IPS-18a (cell line): ENCODE measurements at regions not wholly inside any gene's neighbourhood (a gene's known extent, or its start where the extent isn't known, plus 50 kb on each side); places are given as distances from the start of the nearest gene placed in this dataset.
"Not testable (repeated sequence)": the region's sequence is repeated elsewhere in the genome, so short reads cannot be mapped to it uniquely, and the experiment has no call there.

Experiments used
- H3K27ac ChIP-seq: one replicate; pipeline ENCODE4 v1.5.1; 2013; ENCODE audit warnings: low read length
- H3K27me3 ChIP-seq: one replicate; pipeline ENCODE4 v1.6.1; 2013; ENCODE audit warnings: mild to moderate bottlenecking, low read length; ENCODE audit not compliant: control insufficient read depth, insufficient read depth
- H3K36me3 ChIP-seq: one replicate; pipeline ENCODE4 v1.6.1; 2013; ENCODE audit warnings: low read depth, low read length; ENCODE audit not compliant: control insufficient read depth
- H3K4me1 ChIP-seq: one replicate; pipeline ENCODE4 v1.6.1; 2013; ENCODE audit warnings: low read depth, low read length; ENCODE audit not compliant: control insufficient read depth
- H3K4me3 ChIP-seq: one replicate; pipeline ENCODE4 v1.5.1; 2013; ENCODE audit warnings: low read length
- H3K9ac ChIP-seq: one replicate; pipeline ENCODE4 v1.6.1; 2013; ENCODE audit warnings: mild to moderate bottlenecking, low read length, moderate library complexity
- H3K9me3 ChIP-seq: one replicate; pipeline ENCODE4 v1.6.1; 2013; ENCODE audit warnings: low read depth, low read length; ENCODE audit not compliant: control insufficient read depth

- no peaks in the 10 kb centered on the region for H3K9me3 ChIP-seq
- peaks cover 14% of the 10 kb centered on the region for H3K4me1 ChIP-seq
- H3K36me3 ChIP-seq = no peaks in the 10 kb centered on the region
- H3K4me3 ChIP-seq = no peak overlapping the region
- H3K27me3 ChIP-seq = no peaks in the 10 kb centered on the region
- no peak overlapping the region for H3K9ac ChIP-seq
- no peak overlapping the region for H3K27ac ChIP-seq
Observed at GRCh38 chr4:11072999-11073398, 355.7 kb downstream of the HS3ST1 start.

- Histone ChIP-seq H3K9me3 (no peaks in the 10 kb centered on the region), H3K4me3 (no peak overlapping the region), H3K27me3 (no peaks in the 10 kb centered on the region), H3K36me3 (no peaks in the 10 kb centered on the region), H3K4me1 (peaks cover 14% of the 10 kb centered on the region), H3K27ac (no peak overlapping the region), H3K9ac (no peak overlapping the region)
Observed at GRCh38 chr4:11072463-11072862, 356.2 kb downstream of the HS3ST1 start.

GRCh38 chr4:11070813-11071212 lies 357.9 kb downstream of the HS3ST1 start:
- H3K9me3 ChIP-seq = no peaks in the 10 kb centered on the region
- H3K36me3 ChIP-seq = no peaks in the 10 kb centered on the region
- H3K27ac ChIP-seq = no peak overlapping the region
- peaks cover 4% of the 10 kb centered on the region for H3K27me3 ChIP-seq
- no peak overlapping the region for H3K9ac ChIP-seq
- H3K4me1 ChIP-seq = peaks cover 20% of the 10 kb centered on the region
- H3K4me3 ChIP-seq = no peak overlapping the region

GRCh38 chr4:11069581-11070211 lies 359.0 kb downstream of the HS3ST1 start:
- Histone ChIP-seq H3K9me3 (no peaks in the 10 kb centered on the region), H3K27ac (no peak overlapping the region), H3K36me3 (no peaks in the 10 kb centered on the region), H3K4me3 (no peak overlapping the region), H3K9ac (no peak overlapping the region), H3K27me3 (peaks cover 4% of the 10 kb centered on the region), H3K4me1 (peaks cover 20% of the 10 kb centered on the region)

GRCh38 chr4:11069083-11069482 lies 359.6 kb downstream of the HS3ST1 start:
- Histone ChIP-seq H3K36me3 (no peaks in the 10 kb centered on the region), H3K9ac (no peak overlapping the region), H3K4me3 (no peak overlapping the region), H3K9me3 (no peaks in the 10 kb centered on the region), H3K27me3 (peaks cover 4% of the 10 kb centered on the region), H3K27ac (no peak overlapping the region), H3K4me1 (peaks cover 20% of the 10 kb centered on the region)

- not testable (repeated sequence) for H3K27me3 ChIP-seq, H3K9me3 ChIP-seq, H3K36me3 ChIP-seq, H3K27ac ChIP-seq
- Histone ChIP-seq H3K9ac (peak overlapping the region; percentile 56), H3K4me1 (peaks cover 20% of the 10 kb centered on the region), H3K4me3 (peak overlapping the region; percentile 70)
Observed at GRCh38 chr4:11066584-11066983, 362.1 kb downstream of the HS3ST1 start.

GRCh38 chr4:11060637-11061036 lies 368.1 kb downstream of the HS3ST1 start:
- H3K36me3 ChIP-seq, H3K9ac ChIP-seq, H3K27me3 ChIP-seq, H3K4me3 ChIP-seq, H3K27ac ChIP-seq, H3K9me3 ChIP-seq, H3K4me1 ChIP-seq: not testable (repeated sequence)

- not testable (repeated sequence) for H3K36me3 ChIP-seq, H3K27me3 ChIP-seq, H3K9me3 ChIP-seq, H3K4me3 ChIP-seq, H3K9ac ChIP-seq, H3K4me1 ChIP-seq, H3K27ac ChIP-seq
Observed at GRCh38 chr4:11054937-11055336, 370.4 kb upstream of the CLNK start.

GRCh38 chr4:11053601-11054220 lies 369.1 kb upstream of the CLNK start:
- Histone ChIP-seq H3K9me3 (no peaks in the 10 kb centered on the region), H3K4me3 (no peak overlapping the region), H3K27me3 (no peaks in the 10 kb centered on the region), H3K27ac (no peak overlapping the region), H3K36me3 (no peaks in the 10 kb centered on the region), H3K9ac (no peak overlapping the region), H3K4me1 (no peaks in the 10 kb centered on the region)

- H3K9me3 ChIP-seq = no peaks in the 10 kb centered on the region
- no peaks in the 10 kb centered on the region for H3K27me3 ChIP-seq
Observed at GRCh38 chr4:11051181-11051580, 366.6 kb upstream of the CLNK start.

GRCh38 chr4:11050766-11051165 lies 366.2 kb upstream of the CLNK start:
- Histone ChIP-seq H3K36me3 (no peaks in the 10 kb centered on the region), H3K27me3 (no peaks in the 10 kb centered on the region), H3K9ac (no peak overlapping the region), H3K4me3 (no peak overlapping the region), H3K9me3 (no peaks in the 10 kb centered on the region), H3K27ac (no peak overlapping the region), H3K4me1 (no peaks in the 10 kb centered on the region)

More at GRCh38 chr4:11051181-11051580, 366.6 kb upstream of the CLNK start:
- no peak overlapping the region for H3K27ac ChIP-seq
- H3K9ac ChIP-seq = no peak overlapping the region
- no peak overlapping the region for H3K4me3 ChIP-seq
- H3K36me3 ChIP-seq = no peaks in the 10 kb centered on the region
- H3K4me1 ChIP-seq = no peaks in the 10 kb centered on the region

- H3K4me3 ChIP-seq = no peak overlapping the region
- H3K36me3 ChIP-seq = no peaks in the 10 kb centered on the region
- H3K27ac ChIP-seq = no peak overlapping the region
- no peaks in the 10 kb centered on the region for H3K27me3 ChIP-seq
- H3K9ac ChIP-seq = no peak overlapping the region
- H3K4me1 ChIP-seq = no peaks in the 10 kb centered on the region
- no peaks in the 10 kb centered on the region for H3K9me3 ChIP-seq
Observed at GRCh38 chr4:11049001-11049400, 364.4 kb upstream of the CLNK start.
